ENCODE measurements at regions not wholly inside any gene's neighbourhood (a gene's known extent, or its start where the extent isn't known, plus 50 kb on each side); places are given as distances from the start of the nearest gene placed in this dataset.

DNA sequence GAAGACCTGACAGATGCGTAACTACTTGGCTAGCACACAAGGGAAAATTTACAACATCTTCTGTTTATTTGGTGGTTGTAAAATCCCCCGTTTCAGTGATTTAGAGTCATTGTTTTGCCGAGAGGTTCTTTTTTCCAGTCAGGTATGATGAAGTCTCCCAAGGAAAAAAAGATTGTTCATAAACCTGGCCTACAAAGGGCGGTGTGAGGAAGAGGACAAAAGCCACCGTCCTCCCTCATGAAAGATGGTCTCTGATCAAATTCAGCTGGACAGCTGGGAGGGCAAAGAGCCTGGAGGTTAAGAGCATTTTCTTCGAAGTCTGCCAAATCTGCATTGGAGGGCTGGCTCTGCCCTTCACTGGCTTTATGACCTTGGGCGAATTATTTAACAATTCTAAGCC is 419.9 kb downstream of the HAPSTR1 start:
- TF ChIP-seq NANOG (IDR thresholded peaks at IDR 0.05; ENCODE audit: borderline replicate concordance): no peak
- TF ChIP-seq, protein P1, sequence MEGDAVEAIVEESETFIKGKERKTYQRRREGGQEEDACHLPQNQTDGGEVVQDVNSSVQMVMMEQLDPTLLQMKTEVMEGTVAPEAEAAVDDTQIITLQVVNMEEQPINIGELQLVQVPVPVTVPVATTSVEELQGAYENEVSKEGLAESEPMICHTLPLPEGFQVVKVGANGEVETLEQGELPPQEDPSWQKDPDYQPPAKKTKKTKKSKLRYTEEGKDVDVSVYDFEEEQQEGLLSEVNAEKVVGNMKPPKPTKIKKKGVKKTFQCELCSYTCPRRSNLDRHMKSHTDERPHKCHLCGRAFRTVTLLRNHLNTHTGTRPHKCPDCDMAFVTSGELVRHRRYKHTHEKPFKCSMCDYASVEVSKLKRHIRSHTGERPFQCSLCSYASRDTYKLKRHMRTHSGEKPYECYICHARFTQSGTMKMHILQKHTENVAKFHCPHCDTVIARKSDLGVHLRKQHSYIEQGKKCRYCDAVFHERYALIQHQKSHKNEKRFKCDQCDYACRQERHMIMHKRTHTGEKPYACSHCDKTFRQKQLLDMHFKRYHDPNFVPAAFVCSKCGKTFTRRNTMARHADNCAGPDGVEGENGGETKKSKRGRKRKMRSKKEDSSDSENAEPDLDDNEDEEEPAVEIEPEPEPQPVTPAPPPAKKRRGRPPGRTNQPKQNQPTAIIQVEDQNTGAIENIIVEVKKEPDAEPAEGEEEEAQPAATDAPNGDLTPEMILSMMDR (conservative IDR thresholded peaks at IDR 0.05; ENCODE audit: low read depth in 2 of 2): no peak
- TF ChIP-seq, protein P2, sequence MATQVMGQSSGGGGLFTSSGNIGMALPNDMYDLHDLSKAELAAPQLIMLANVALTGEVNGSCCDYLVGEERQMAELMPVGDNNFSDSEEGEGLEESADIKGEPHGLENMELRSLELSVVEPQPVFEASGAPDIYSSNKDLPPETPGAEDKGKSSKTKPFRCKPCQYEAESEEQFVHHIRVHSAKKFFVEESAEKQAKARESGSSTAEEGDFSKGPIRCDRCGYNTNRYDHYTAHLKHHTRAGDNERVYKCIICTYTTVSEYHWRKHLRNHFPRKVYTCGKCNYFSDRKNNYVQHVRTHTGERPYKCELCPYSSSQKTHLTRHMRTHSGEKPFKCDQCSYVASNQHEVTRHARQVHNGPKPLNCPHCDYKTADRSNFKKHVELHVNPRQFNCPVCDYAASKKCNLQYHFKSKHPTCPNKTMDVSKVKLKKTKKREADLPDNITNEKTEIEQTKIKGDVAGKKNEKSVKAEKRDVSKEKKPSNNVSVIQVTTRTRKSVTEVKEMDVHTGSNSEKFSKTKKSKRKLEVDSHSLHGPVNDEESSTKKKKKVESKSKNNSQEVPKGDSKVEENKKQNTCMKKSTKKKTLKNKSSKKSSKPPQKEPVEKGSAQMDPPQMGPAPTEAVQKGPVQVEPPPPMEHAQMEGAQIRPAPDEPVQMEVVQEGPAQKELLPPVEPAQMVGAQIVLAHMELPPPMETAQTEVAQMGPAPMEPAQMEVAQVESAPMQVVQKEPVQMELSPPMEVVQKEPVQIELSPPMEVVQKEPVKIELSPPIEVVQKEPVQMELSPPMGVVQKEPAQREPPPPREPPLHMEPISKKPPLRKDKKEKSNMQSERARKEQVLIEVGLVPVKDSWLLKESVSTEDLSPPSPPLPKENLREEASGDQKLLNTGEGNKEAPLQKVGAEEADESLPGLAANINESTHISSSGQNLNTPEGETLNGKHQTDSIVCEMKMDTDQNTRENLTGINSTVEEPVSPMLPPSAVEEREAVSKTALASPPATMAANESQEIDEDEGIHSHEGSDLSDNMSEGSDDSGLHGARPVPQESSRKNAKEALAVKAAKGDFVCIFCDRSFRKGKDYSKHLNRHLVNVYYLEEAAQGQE (IDR thresholded peaks at IDR 0.05; ENCODE audit: unreplicated experiment): no peak
- no peak for TF ChIP-seq EZH2 (IDR thresholded peaks at IDR 0.05; ENCODE audit: low read depth, unreplicated experiment)
- TF ChIP-seq JUNB (IDR thresholded peaks at IDR 0.05; ENCODE audit: unreplicated experiment): no peak
- no peak for TF ChIP-seq POLR2AphosphoS5 (IDR thresholded peaks at IDR 0.05; ENCODE audit: low read depth)
- TF ChIP-seq EZH2phosphoT487 (IDR thresholded peaks at IDR 0.05; ENCODE audit: unreplicated experiment): no peak
- no peak for TF ChIP-seq ZNF331 (CRISPR knock-in tag; IDR thresholded peaks at IDR 0.05; ENCODE audit: low read depth)
- TF ChIP-seq, protein P3, sequence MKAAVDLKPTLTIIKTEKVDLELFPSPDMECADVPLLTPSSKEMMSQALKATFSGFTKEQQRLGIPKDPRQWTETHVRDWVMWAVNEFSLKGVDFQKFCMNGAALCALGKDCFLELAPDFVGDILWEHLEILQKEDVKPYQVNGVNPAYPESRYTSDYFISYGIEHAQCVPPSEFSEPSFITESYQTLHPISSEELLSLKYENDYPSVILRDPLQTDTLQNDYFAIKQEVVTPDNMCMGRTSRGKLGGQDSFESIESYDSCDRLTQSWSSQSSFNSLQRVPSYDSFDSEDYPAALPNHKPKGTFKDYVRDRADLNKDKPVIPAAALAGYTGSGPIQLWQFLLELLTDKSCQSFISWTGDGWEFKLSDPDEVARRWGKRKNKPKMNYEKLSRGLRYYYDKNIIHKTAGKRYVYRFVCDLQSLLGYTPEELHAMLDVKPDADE (IDR thresholded peaks at IDR 0.05): no peak
- no peak for TF ChIP-seq CREB1 (CRISPR knock-in tag; IDR thresholded peaks at IDR 0.05; ENCODE audit: low read depth)
- no peak for TF ChIP-seq ZNF114 (CRISPR knock-in tag; IDR thresholded peaks at IDR 0.05)
